ENCODE measurements at regions not wholly inside any gene's neighbourhood (a gene's known extent, or its start where the extent isn't known, plus 50 kb on each side); places are given as distances from the start of the nearest gene placed in this dataset.

DNA sequence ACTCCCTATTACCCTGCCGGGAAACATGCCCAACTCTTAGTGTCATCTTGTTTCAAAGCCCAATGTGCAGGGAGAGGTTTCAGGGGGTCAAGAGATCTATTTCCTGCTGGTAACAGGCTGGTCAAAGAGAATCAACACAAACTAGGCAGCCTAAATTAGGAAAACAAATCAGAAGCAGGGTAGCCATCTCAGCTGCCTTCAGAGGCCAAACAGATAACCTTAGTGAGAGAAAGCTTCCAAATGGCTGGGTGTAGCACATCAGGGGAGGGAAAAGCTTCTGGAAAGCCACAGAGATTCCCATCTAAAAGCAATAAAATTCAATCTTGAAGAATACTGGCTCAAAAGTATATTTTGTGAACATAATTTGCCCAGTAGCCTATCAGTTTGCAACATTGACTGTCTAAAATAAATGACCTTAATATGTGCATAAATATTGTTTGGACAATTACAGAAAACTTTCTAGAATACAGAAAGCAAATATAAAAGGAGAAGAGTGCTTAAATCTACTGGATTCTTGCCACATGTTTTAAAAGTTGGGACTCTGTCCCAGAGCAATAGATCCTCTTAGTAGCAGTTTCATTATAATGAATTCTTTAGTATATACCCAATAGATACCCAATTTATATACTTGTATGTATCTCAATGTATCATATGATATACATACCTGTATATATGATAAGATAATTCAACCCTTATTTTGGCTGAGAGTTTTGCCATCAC, 371.9 kb upstream of the RARB start:
- Histone ChIP-seq H3K27me3 (replicated peaks; ENCODE audit: insufficient read depth, low read length) (no peaks in the 10 kb centered on the region), H3K9ac (ENCODE audit: low read length) (no peak overlapping the region), H3K4me1 (ENCODE audit: low read length) (no peaks in the 10 kb centered on the region), H3F3A (ENCODE audit: insufficient read depth, low read length) (no peaks in the 10 kb centered on the region), H4K20me1 (ENCODE audit: insufficient read depth, low read length) (no peaks in the 10 kb centered on the region), H2AFZ (ENCODE audit: low read length) (no peak overlapping the region), H3K9me3 (replicated peaks; ENCODE audit: insufficient read depth, low read length) (no peaks in the 10 kb centered on the region), H3K79me2 (ENCODE audit: low read length) (no peaks in the 10 kb centered on the region), H3K4me3 (ENCODE audit: low read length) (no peak overlapping the region), H3K36me3 (replicated peaks; ENCODE audit: insufficient read depth, low read length) (no peaks in the 10 kb centered on the region), H3K27ac (ENCODE audit: low read length) (no peak overlapping the region), H3K4me2 (ENCODE audit: low read depth, low read length) (no peak overlapping the region), H3K9me2 (replicated peaks; ENCODE audit: insufficient read depth, low read length) (no peaks in the 10 kb centered on the region)
- TF ChIP-seq, protein P1, sequence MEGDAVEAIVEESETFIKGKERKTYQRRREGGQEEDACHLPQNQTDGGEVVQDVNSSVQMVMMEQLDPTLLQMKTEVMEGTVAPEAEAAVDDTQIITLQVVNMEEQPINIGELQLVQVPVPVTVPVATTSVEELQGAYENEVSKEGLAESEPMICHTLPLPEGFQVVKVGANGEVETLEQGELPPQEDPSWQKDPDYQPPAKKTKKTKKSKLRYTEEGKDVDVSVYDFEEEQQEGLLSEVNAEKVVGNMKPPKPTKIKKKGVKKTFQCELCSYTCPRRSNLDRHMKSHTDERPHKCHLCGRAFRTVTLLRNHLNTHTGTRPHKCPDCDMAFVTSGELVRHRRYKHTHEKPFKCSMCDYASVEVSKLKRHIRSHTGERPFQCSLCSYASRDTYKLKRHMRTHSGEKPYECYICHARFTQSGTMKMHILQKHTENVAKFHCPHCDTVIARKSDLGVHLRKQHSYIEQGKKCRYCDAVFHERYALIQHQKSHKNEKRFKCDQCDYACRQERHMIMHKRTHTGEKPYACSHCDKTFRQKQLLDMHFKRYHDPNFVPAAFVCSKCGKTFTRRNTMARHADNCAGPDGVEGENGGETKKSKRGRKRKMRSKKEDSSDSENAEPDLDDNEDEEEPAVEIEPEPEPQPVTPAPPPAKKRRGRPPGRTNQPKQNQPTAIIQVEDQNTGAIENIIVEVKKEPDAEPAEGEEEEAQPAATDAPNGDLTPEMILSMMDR (IDR thresholded peaks at IDR 0.05; ENCODE audit: low read length): no peak
- TF ChIP-seq EZH2 (optimal IDR thresholded peaks at IDR 0.05; ENCODE audit: low read depth, low read length) (no peak), EZH2phosphoT487 (IDR thresholded peaks at IDR 0.05; ENCODE audit: low read length) (no peak)
- DNase-seq: no peak

DNA sequence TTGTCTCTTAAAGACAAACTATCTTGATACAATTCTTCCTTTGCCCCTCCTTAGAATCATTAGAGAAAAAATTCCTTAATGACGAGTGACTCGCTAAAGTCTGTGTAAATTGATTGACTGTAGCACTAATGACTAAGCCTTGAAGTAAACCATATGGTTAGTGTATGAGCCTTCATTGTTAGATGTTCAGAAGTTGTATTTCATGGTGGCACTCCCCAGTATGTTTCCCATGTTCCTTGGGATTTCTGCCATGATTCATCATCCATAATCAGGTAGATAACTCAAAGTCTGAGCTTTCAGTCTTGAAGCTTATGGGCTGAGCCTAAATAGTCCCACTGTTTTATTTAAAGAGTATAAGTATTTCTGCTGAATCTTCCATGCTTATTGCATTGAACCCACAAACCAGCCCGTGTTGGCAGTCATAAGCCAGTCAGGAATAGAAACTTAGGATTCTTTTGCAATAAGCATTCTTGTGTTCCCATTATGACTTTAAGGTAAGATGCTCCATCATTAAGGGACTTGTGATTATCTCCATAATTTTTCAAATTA, 371.2 kb upstream of the RARB start:
- H3F3A ChIP-seq (ENCODE audit: insufficient read depth, low read length): no peaks in the 10 kb centered on the region

GRCh38 chr3:25057379-25057778, 370.7 kb upstream of the RARB start:
- Histone ChIP-seq H3K9ac (ENCODE audit: low read length) (no peak overlapping the region), H3F3A (ENCODE audit: insufficient read depth, low read length) (no peaks in the 10 kb centered on the region), H4K20me1 (ENCODE audit: insufficient read depth, low read length) (no peaks in the 10 kb centered on the region), H3K4me3 (ENCODE audit: low read length) (no peak overlapping the region), H3K9me2 (replicated peaks; ENCODE audit: insufficient read depth, low read length) (no peaks in the 10 kb centered on the region), H3K9me3 (replicated peaks; ENCODE audit: insufficient read depth, low read length) (no peaks in the 10 kb centered on the region), H2AFZ (ENCODE audit: low read length) (no peak overlapping the region), H3K4me1 (ENCODE audit: low read length) (no peaks in the 10 kb centered on the region), H3K36me3 (replicated peaks; ENCODE audit: insufficient read depth, low read length) (no peaks in the 10 kb centered on the region), H3K4me2 (ENCODE audit: low read depth, low read length) (no peak overlapping the region), H3K79me2 (ENCODE audit: low read length) (no peaks in the 10 kb centered on the region), H3K27me3 (replicated peaks; ENCODE audit: insufficient read depth, low read length) (no peaks in the 10 kb centered on the region), H3K27ac (ENCODE audit: low read length) (no peak overlapping the region)
- DNase-seq: no peak
- no peak for TF ChIP-seq EZH2phosphoT487 (IDR thresholded peaks at IDR 0.05; ENCODE audit: low read length)
- TF ChIP-seq EZH2 (optimal IDR thresholded peaks at IDR 0.05; ENCODE audit: low read depth, low read length): no peak
- TF ChIP-seq, protein P1 (IDR thresholded peaks at IDR 0.05; ENCODE audit: low read length): no peak

More for the DNA sequence above, 371.2 kb upstream of the RARB start:
- no peak overlapping the region for H3K9ac ChIP-seq (ENCODE audit: low read length)
- H3K9me3 ChIP-seq (replicated peaks; ENCODE audit: insufficient read depth, low read length): no peaks in the 10 kb centered on the region
- no peak overlapping the region for H3K27ac ChIP-seq (ENCODE audit: low read length)
- no peak overlapping the region for H2AFZ ChIP-seq (ENCODE audit: low read length)
- H3K79me2 ChIP-seq (ENCODE audit: low read length): no peaks in the 10 kb centered on the region
- no peak for TF ChIP-seq EZH2 (optimal IDR thresholded peaks at IDR 0.05; ENCODE audit: low read depth, low read length)
- TF ChIP-seq, protein P1 (IDR thresholded peaks at IDR 0.05; ENCODE audit: low read length): no peak
- TF ChIP-seq EZH2phosphoT487 (IDR thresholded peaks at IDR 0.05; ENCODE audit: low read length): no peak
- no peak overlapping the region for H3K4me3 ChIP-seq (ENCODE audit: low read length)
- no peaks in the 10 kb centered on the region for H3K36me3 ChIP-seq (replicated peaks; ENCODE audit: insufficient read depth, low read length)
- H4K20me1 ChIP-seq (ENCODE audit: insufficient read depth, low read length): no peaks in the 10 kb centered on the region
- no peak overlapping the region for H3K4me2 ChIP-seq (ENCODE audit: low read depth, low read length)
- no peaks in the 10 kb centered on the region for H3K4me1 ChIP-seq (ENCODE audit: low read length)
- no peaks in the 10 kb centered on the region for H3K27me3 ChIP-seq (replicated peaks; ENCODE audit: insufficient read depth, low read length)
- no peaks in the 10 kb centered on the region for H3K9me2 ChIP-seq (replicated peaks; ENCODE audit: insufficient read depth, low read length)
- DNase-seq: no peak
